ENCODE measurements at regions not wholly inside any gene's neighbourhood (a gene's known extent, or its start where the extent isn't known, plus 50 kb on each side); places are given as distances from the start of the nearest gene placed in this dataset.

GRCh38 chr18:76686737-76687231 lies 135.6 kb upstream of the ZNF236 start:
- DNase-seq (ENCODE audit: low read depth in 2 of 2, low spot score in 1 of 2): no peak

- no peak for DNase-seq (ENCODE audit: low read depth in 2 of 2, low spot score in 1 of 2)
These were observed 136.5 kb upstream of the ZNF236 start for GRCh38 chr18:76685860-76686259.

- no peak for DNase-seq (ENCODE audit: low read depth in 2 of 2, low spot score in 1 of 2)
These were observed 137.0 kb upstream of the ZNF236 start for GRCh38 chr18:76685402-76685801.

- no peak for DNase-seq (ENCODE audit: low read depth in 2 of 2, low spot score in 1 of 2)
These were observed 138.1 kb upstream of the ZNF236 start for GRCh38 chr18:76684265-76684664.

GRCh38 chr18:76679945-76680344 lies 142.4 kb upstream of the ZNF236 start:
- no peak for DNase-seq (ENCODE audit: low read depth in 2 of 2, low spot score in 1 of 2)

- no peak for DNase-seq (ENCODE audit: low read depth in 2 of 2, low spot score in 1 of 2)
These were observed 143.1 kb upstream of the ZNF236 start for GRCh38 chr18:76679259-76679658.

- DNase-seq (ENCODE audit: low read depth in 2 of 2, low spot score in 1 of 2): no peak
These were observed 144.1 kb upstream of the ZNF236 start for GRCh38 chr18:76678248-76678647.

- DNase-seq (ENCODE audit: low read depth in 2 of 2, low spot score in 1 of 2): no peak
These were observed 147.8 kb upstream of the ZNF236 start for GRCh38 chr18:76674596-76674995.

- DNase-seq (ENCODE audit: low read depth in 2 of 2, low spot score in 1 of 2): no peak
These were observed 148.8 kb upstream of the ZNF236 start for GRCh38 chr18:76673281-76674185.

- no peak for DNase-seq (ENCODE audit: low read depth in 2 of 2, low spot score in 1 of 2)
These were observed 149.7 kb upstream of the ZNF236 start for GRCh38 chr18:76672627-76673026.

GRCh38 chr18:76670564-76671288 lies 151.6 kb upstream of the ZNF236 start:
- no peak for DNase-seq (ENCODE audit: low read depth in 2 of 2, low spot score in 1 of 2)

GRCh38 chr18:76668546-76668945 lies 153.8 kb upstream of the ZNF236 start:
- DNase-seq (ENCODE audit: low read depth in 2 of 2, low spot score in 1 of 2): no peak

- DNase-seq (ENCODE audit: low read depth in 2 of 2, low spot score in 1 of 2): no peak
These were observed 154.2 kb upstream of the ZNF236 start for GRCh38 chr18:76668119-76668518.

- DNase-seq (ENCODE audit: low read depth in 2 of 2, low spot score in 1 of 2): no peak
These were observed 154.8 kb upstream of the ZNF236 start for GRCh38 chr18:76667603-76668002.

GRCh38 chr18:76662626-76663025 lies 159.7 kb upstream of the ZNF236 start:
- no peak for DNase-seq (ENCODE audit: low read depth in 2 of 2, low spot score in 1 of 2)

GRCh38 chr18:76660571-76661192 lies 161.7 kb upstream of the ZNF236 start:
- no peak for DNase-seq (ENCODE audit: low read depth in 2 of 2, low spot score in 1 of 2)

- DNase-seq (ENCODE audit: low read depth in 2 of 2, low spot score in 1 of 2): no peak
These were observed 163.6 kb upstream of the ZNF516 start for GRCh38 chr18:76658627-76659026.

- DNase-seq (ENCODE audit: low read depth in 2 of 2, low spot score in 1 of 2): no peak
These were observed 162.9 kb upstream of the ZNF516 start for GRCh38 chr18:76657911-76658470.

- DNase-seq (ENCODE audit: low read depth in 2 of 2, low spot score in 1 of 2): no peak
These were observed 162.1 kb upstream of the ZNF516 start for GRCh38 chr18:76656925-76657827.

GRCh38 chr18:76654577-76654976 lies 159.5 kb upstream of the ZNF516 start:
- no peak for DNase-seq (ENCODE audit: low read depth in 2 of 2, low spot score in 1 of 2)
